SK-N-SH (cell line): ENCODE measurements at regions not wholly inside any gene's neighbourhood (a gene's known extent, or its start where the extent isn't known, plus 50 kb on each side); places are given as distances from the start of the nearest gene placed in this dataset.

Experiments used
- CTCF ChIA-PET: fragments of 300-600, 350-600 bp; formaldehyde crosslinking; extraction: SDS; loops from one replicate; lab custom pipeline; 2021; lab: Yijun Ruan, JAX
- POLR2A ChIA-PET: fragments of 350-600 bp; sonication (Branson Sonifier 250); formaldehyde crosslinking; extraction: SDS; loops from one replicate; lab custom pipeline; 2020; ENCODE audit warnings: antibody characterized with exemption, inconsistent platforms; lab: Yijun Ruan, JAX
- DNase-seq: peaks from one replicate; pipeline ENCODE4 v3.0.0; 2012
- H2AFZ ChIP-seq: fragments of 200-600 bp; sonication (generic); 2 replicates; pipeline ENCODE4 v1.8.1; 2016; ENCODE audit warnings: antibody characterized with exemption, mild to moderate bottlenecking, low read depth
- H3F3A ChIP-seq: fragments of 200-600 bp; sonication (generic); replicated peaks from 2 replicates; pipeline ENCODE3; 2016; ENCODE audit warnings: antibody characterized with exemption, mild to moderate bottlenecking; ENCODE audit not compliant: insufficient read depth
- H3K27ac ChIP-seq, 2 experiments: fragments of 200-500 bp in 1 of 2; fragments of 200-600 bp in 1 of 2; sonication (Bioruptor generic) in 1 of 2; sonication (generic), shearing (Covaris generic) in 1 of 2; 2 replicates each; pipeline versions ENCODE4 v1.5.1 to v1.6.1; 2014 to 2016; ENCODE audit warnings: low read depth in 2 of 2, inconsistent platforms in 1 of 2, low read length in 1 of 2, mild to moderate bottlenecking in 1 of 2, mixed read lengths in 1 of 2
- H3K27me3 ChIP-seq: fragments of 200-600 bp; sonication (generic), shearing (Covaris generic); 2 replicates; pipeline ENCODE4 v1.6.1; 2016; ENCODE audit warnings: mixed run types; ENCODE audit not compliant: insufficient read depth
- H3K36me3 ChIP-seq, 2 experiments: fragments of 200-500 bp in 1 of 2; fragments of 200-600 bp in 1 of 2; sonication (Bioruptor generic) in 1 of 2; sonication (generic) in 1 of 2; replicated peaks in 1 of 2; 2 replicates each; pipeline versions ENCODE3 to v1.5.1; 2014 to 2016; ENCODE audit warnings: low read length in 1 of 2, mild to moderate bottlenecking in 1 of 2; ENCODE audit not compliant: insufficient read depth in 2 of 2, control insufficient read depth in 1 of 2
- H3K4me1 ChIP-seq, 2 experiments: fragments of 200-500 bp in 1 of 2; fragments of 200-600 bp in 1 of 2; sonication (Bioruptor generic) in 1 of 2; sonication (generic), shearing (Covaris generic) in 1 of 2; 2 replicates each; pipeline versions ENCODE4 v1.5.1 to v1.6.1; 2014 to 2016; ENCODE audit warnings: low read depth in 1 of 2, low read length in 1 of 2, mixed run types in 1 of 2; ENCODE audit not compliant: insufficient read depth in 2 of 2, control insufficient read depth in 1 of 2
- H3K4me2 ChIP-seq: fragments of 200-600 bp; sonication (generic), shearing (Covaris generic); 2 replicates; pipeline ENCODE4 v1.6.1; 2017; ENCODE audit warnings: mixed run types
- H3K4me3 ChIP-seq, 2 experiments: fragments of 200-500 bp in 1 of 2; fragments of 200-600 bp in 1 of 2; sonication (Bioruptor generic) in 1 of 2; sonication (generic), shearing (Covaris generic) in 1 of 2; 2 replicates each; pipeline versions ENCODE4 v1.5.1 to v1.8.1; 2014 to 2016; ENCODE audit warnings: low read depth in 2 of 2, inconsistent platforms in 1 of 2, low read length in 1 of 2, mild to moderate bottlenecking in 1 of 2, mixed read lengths in 1 of 2, moderate library complexity in 1 of 2
- H3K79me2 ChIP-seq: fragments of 200-600 bp; sonication (generic); 2 replicates; pipeline ENCODE4 v1.8.1; 2017; ENCODE audit warnings: mild to moderate bottlenecking; ENCODE audit not compliant: insufficient read depth
- H3K9ac ChIP-seq: fragments of 200-600 bp; sonication (generic); 2 replicates; pipeline ENCODE4 v1.6.1; 2017; ENCODE audit warnings: mixed run types
- H3K9me2 ChIP-seq: fragments of 200-600 bp; sonication (generic); 2 replicates; pipeline ENCODE4 v1.6.1; 2017; ENCODE audit warnings: mixed run types
- H3K9me3 ChIP-seq: fragments of 200-600 bp; sonication (generic); 2 replicates; pipeline ENCODE4 v1.6.1; 2017; ENCODE audit warnings: mixed run types, mild to moderate bottlenecking, moderate library complexity
- H4K20me1 ChIP-seq: fragments of 200-600 bp; sonication (generic); 2 replicates; pipeline ENCODE4 v1.6.1; 2017; ENCODE audit warnings: mild to moderate bottlenecking, mixed run types; ENCODE audit not compliant: insufficient read depth
- ELF1 ChIP-seq: IDR thresholded peaks from 2 replicates; pipeline ENCODE4 v1.4.0; 2012
- EZH2phosphoT487 ChIP-seq: fragments of 200-600 bp; sonication (generic); IDR thresholded peaks from 2 replicates; pipeline ENCODE4 v1.6.1; 2017; ENCODE audit warnings: low read depth, mixed run types, mild to moderate bottlenecking, antibody characterized with exemption, moderate library complexity, borderline replicate concordance
- FOSL2 ChIP-seq: IDR thresholded peaks from 2 replicates; pipeline ENCODE4 v1.4.0; 2012; ENCODE audit warnings: low read depth, mild to moderate bottlenecking, moderate library complexity, borderline replicate concordance
- FOXJ3 ChIP-seq: sonication (generic); formaldehyde crosslinking; IDR thresholded peaks from 2 replicates; pipeline ENCODE4 v1.5.1; 2020; ENCODE audit warnings: mild to moderate bottlenecking, missing genetic modification reagents
- FOXM1 ChIP-seq: IDR thresholded peaks from 2 replicates; pipeline ENCODE4 v1.4.0; 2012; ENCODE audit warnings: low read depth, mild to moderate bottlenecking
- GABPA ChIP-seq: IDR thresholded peaks from 2 replicates; pipeline ENCODE4 v1.4.0; 2012; ENCODE audit warnings: low read depth, mild to moderate bottlenecking
- GATA2 ChIP-seq: sonication (generic); formaldehyde crosslinking; IDR thresholded peaks from 2 replicates; pipeline ENCODE4 v1.5.0; 2020; ENCODE audit warnings: mild to moderate bottlenecking, missing genetic modification reagents
- MEF2A ChIP-seq: IDR thresholded peaks from 2 replicates; pipeline ENCODE4 v1.4.0; 2012; ENCODE audit warnings: low read depth, borderline replicate concordance
- MXI1 ChIP-seq: IDR thresholded peaks from 2 replicates; pipeline ENCODE4 v1.6.1; 2012; ENCODE audit warnings: mild to moderate bottlenecking, low read depth, low read length, improper control_type of control experiment
- NFIC ChIP-seq: IDR thresholded peaks from 2 replicates; pipeline ENCODE4 v1.4.0; 2012; ENCODE audit warnings: borderline replicate concordance
- POLR2AphosphoS5 ChIP-seq: IDR thresholded peaks from 2 replicates; pipeline ENCODE4 v1.6.1; 2012; ENCODE audit warnings: low read depth, low read length
- RAD21 ChIP-seq: IDR thresholded peaks from 2 replicates; pipeline ENCODE4 v1.6.1; 2012; ENCODE audit warnings: mild to moderate bottlenecking, low read length
- RCOR1 ChIP-seq: fragments of 150-350 bp; IDR thresholded peaks from 2 replicates; pipeline ENCODE4 v1.6.1; 2017; ENCODE audit warnings: antibody characterized with exemption, low read length
- SIN3A ChIP-seq: IDR thresholded peaks from 2 replicates; pipeline ENCODE4 v1.6.1; 2012; ENCODE audit warnings: low read depth, mild to moderate bottlenecking, low read length, moderate library complexity, borderline replicate concordance
- TAF1 ChIP-seq: IDR thresholded peaks from 2 replicates; pipeline ENCODE4 v1.6.1; 2012; ENCODE audit warnings: low read depth, mild to moderate bottlenecking, low read length, moderate library complexity, borderline replicate concordance
- TEAD4 ChIP-seq: IDR thresholded peaks from 2 replicates; pipeline ENCODE4 v1.4.0; 2012; ENCODE audit warnings: mild to moderate bottlenecking, borderline replicate concordance; ENCODE audit not compliant: insufficient read depth
- YY1 ChIP-seq: IDR thresholded peaks from 2 replicates; pipeline ENCODE4 v1.4.0; 2012; ENCODE audit warnings: low read depth, mild to moderate bottlenecking
- WGBS: methylation state at CpG from one replicate; pipeline ENCODE4 v1.1.6; 2017; ENCODE audit warnings: low lambda C conversion rate; 5-methylcytosine and 5-hydroxymethylcytosine counted together
- TF ChIP-seq, protein P1 (sequence below): IDR thresholded peaks from 2 replicates; pipeline ENCODE4 v1.4.0; 2012; ENCODE audit warnings: low read depth
- TF ChIP-seq, protein P2 (sequence below): IDR thresholded peaks from 2 replicates; pipeline ENCODE4 v1.6.1; 2012; ENCODE audit warnings: mild to moderate bottlenecking, low read depth, low read length, moderate library complexity

DNA sequence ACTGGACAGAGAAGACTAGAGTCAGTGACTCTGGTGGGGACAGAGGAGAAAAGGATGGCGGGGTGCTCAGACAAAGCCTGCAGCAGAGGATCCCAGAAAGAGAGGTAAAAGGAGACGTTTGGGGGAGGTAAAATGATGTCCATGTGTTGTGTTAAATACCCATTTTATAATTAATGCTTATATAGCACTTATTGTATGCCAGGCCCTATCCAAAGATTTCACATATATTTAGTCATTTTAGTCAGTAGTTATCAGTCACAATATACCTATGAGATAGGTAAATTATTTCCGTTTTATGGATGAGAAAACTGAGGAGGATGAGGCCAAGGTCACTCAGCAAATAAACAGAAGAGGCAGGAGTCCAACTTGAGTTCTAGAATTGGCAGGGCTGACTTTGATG is 144.6 kb upstream of the SEMA3E start:
- Histone ChIP-seq H3K4me2 (no peak overlapping the region), H2AFZ (no peak overlapping the region), H4K20me1 (no peaks in the 10 kb centered on the region), H3K4me1 (peaks cover 0 to 5% of the 10 kb centered on the region in 2 experiments; a peak in 1 of 4 replicates), H3K27ac (no peak overlapping the region), H3K9me3 (no peaks in the 10 kb centered on the region), H3K27me3 (no peaks in the 10 kb centered on the region), H3K9me2 (no peaks in the 10 kb centered on the region), H3K9ac (no peak overlapping the region)
- WGBS = 64% methylated on average over 3 of the region's 3 CpGs
- CTCF ChIA-PET = no interaction called here
- DNase-seq = no peak
- TF ChIP-seq, protein P1, sequence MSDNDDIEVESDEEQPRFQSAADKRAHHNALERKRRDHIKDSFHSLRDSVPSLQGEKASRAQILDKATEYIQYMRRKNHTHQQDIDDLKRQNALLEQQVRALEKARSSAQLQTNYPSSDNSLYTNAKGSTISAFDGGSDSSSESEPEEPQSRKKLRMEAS = no peak
- TF ChIP-seq EZH2phosphoT487 (no peak), RAD21 (no peak), YY1 (no peak), SIN3A (no peak), POLR2AphosphoS5 (no peak), RCOR1 (no peak), FOXJ3 (no peak), TEAD4 (no peak), GABPA (no peak), MXI1 (no peak), TAF1 (no peak), MEF2A (no peak), ELF1 (no peak), NFIC (no peak), GATA2 (CRISPR knock-in tag) (no peak), FOSL2 (no peak), FOXM1 (no peak)
- TF ChIP-seq, protein P2, sequence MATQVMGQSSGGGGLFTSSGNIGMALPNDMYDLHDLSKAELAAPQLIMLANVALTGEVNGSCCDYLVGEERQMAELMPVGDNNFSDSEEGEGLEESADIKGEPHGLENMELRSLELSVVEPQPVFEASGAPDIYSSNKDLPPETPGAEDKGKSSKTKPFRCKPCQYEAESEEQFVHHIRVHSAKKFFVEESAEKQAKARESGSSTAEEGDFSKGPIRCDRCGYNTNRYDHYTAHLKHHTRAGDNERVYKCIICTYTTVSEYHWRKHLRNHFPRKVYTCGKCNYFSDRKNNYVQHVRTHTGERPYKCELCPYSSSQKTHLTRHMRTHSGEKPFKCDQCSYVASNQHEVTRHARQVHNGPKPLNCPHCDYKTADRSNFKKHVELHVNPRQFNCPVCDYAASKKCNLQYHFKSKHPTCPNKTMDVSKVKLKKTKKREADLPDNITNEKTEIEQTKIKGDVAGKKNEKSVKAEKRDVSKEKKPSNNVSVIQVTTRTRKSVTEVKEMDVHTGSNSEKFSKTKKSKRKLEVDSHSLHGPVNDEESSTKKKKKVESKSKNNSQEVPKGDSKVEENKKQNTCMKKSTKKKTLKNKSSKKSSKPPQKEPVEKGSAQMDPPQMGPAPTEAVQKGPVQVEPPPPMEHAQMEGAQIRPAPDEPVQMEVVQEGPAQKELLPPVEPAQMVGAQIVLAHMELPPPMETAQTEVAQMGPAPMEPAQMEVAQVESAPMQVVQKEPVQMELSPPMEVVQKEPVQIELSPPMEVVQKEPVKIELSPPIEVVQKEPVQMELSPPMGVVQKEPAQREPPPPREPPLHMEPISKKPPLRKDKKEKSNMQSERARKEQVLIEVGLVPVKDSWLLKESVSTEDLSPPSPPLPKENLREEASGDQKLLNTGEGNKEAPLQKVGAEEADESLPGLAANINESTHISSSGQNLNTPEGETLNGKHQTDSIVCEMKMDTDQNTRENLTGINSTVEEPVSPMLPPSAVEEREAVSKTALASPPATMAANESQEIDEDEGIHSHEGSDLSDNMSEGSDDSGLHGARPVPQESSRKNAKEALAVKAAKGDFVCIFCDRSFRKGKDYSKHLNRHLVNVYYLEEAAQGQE = no peak
- TF ChIP-seq, all 33 proteins: peak for 0
- no peaks in the 10 kb centered on the region for H3K79me2 ChIP-seq
- H3F3A ChIP-seq = no peaks in the 10 kb centered on the region
- no peak overlapping the region for H3K4me3 ChIP-seq
- POLR2A ChIA-PET = no interaction called here
- no peaks in the 10 kb centered on the region for H3K36me3 ChIP-seq
